Testis (tissue), 2 donors: ENCODE measurements at regions not wholly inside any gene's neighbourhood (a gene's known extent, or its start where the extent isn't known, plus 50 kb on each side); places are given as distances from the start of the nearest gene placed in this dataset.

Experiments
- CTCF ChIP-seq, 3 experiments: fragments of 450-650 bp in 2 of 3; fragments of 200-600 bp in 1 of 3; sonication (generic) in 1 of 3; IDR thresholded peaks; one replicate each; pipeline ENCODE4 v1.5.1; 2016 to 2019; ENCODE audit warnings: antibody characterized with exemption in 3 of 3, mild to moderate bottlenecking in 2 of 3, moderate library complexity in 1 of 3
- POLR2A ChIP-seq: fragments of 450-650 bp; IDR thresholded peaks from one replicate; pipeline ENCODE4 v1.6.1; 2017; ENCODE audit warnings: antibody characterized with exemption, mild to moderate bottlenecking, moderate library complexity

GRCh38 chr6:8193541-8193940 lies 91.2 kb upstream of the EEF1E1 start:
- TF ChIP-seq CTCF (IDR thresholded peaks at IDR 0.05) (no peak), POLR2A (no peak)
